ENCODE measurements at regions not wholly inside any gene's neighbourhood (a gene's known extent, or its start where the extent isn't known, plus 50 kb on each side); places are given as distances from the start of the nearest gene placed in this dataset.

GRCh38 chr10:125555743-125556142, 127.2 kb downstream of the TEX36 start:
- ATAC-seq (no peak), DNase-seq (no peak)
- intact Hi-C loops (cut with DNase I, micrococcal nuclease): no loop called here

- DNase-seq (no peak), ATAC-seq (no peak)
- intact Hi-C loops (cut with DNase I, micrococcal nuclease): no loop called here
Observed at GRCh38 chr10:125555267-125555666, 127.7 kb downstream of the TEX36 start.

GRCh38 chr10:125554753-125555152, 128.2 kb downstream of the TEX36 start:
- no peak for ATAC-seq
- intact Hi-C loops (cut with DNase I, micrococcal nuclease): no loop called here
- DNase-seq: no peak

- DNase-seq (no peak), ATAC-seq (no peak)
- intact Hi-C loops (cut with DNase I, micrococcal nuclease): no loop called here
Observed at GRCh38 chr10:125554016-125554703, 128.8 kb downstream of the TEX36 start.

DNA sequence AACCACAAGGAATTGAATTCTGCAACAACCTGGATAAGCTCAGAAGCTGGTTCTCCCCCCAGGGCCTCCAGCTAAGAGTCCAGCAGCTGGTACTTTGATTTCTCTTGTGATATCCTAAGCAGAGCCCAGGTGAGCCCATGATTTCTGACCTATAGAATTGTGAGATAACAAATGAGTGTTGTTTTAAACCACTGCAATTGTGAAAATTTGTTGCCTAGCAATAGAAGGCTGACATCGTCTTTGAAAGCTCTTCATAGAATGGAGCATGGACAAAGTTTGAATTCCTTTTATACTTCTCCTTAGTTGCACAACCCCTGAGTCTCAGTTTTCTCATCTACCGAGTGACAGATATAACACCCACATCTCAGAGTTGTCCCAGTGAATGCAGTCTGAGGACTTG, 129.9 kb downstream of the TEX36 start:
- ATAC-seq (no peak), DNase-seq (no peak)
- intact Hi-C loops (cut with DNase I, micrococcal nuclease): no loop called here

GRCh38 chr10:125551247-125551646, 131.7 kb downstream of the TEX36 start:
- DNase-seq (no peak), ATAC-seq (no peak)
- intact Hi-C loops (cut with DNase I, micrococcal nuclease): no loop called here

GRCh38 chr10:125550362-125550761, 132.6 kb downstream of the TEX36 start:
- intact Hi-C loops (cut with DNase I, micrococcal nuclease): no loop called here
- ATAC-seq (no peak), DNase-seq (no peak)

DNA sequence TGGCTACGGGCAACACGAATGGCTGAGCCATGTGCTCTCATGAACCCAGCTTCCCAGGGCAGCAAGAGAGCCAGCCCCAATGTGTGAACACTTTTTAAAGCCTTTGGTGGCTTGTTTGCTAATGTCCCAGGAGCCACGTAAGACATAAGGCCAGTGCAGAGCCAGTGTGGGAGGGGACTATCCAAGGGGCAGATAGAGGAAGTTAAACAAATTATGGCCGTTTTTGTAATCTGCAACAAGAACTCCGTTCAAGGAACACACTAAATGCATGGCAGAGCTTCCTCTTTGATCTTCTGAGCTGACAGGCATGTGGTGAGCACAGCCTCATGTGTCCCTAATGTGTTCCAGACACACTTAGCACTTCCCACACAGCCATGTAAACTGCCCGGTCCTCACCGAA, 133.3 kb downstream of the TEX36 start:
- intact Hi-C loops (cut with DNase I, micrococcal nuclease): no loop called here
- ATAC-seq: peak; percentile 64

DNA sequence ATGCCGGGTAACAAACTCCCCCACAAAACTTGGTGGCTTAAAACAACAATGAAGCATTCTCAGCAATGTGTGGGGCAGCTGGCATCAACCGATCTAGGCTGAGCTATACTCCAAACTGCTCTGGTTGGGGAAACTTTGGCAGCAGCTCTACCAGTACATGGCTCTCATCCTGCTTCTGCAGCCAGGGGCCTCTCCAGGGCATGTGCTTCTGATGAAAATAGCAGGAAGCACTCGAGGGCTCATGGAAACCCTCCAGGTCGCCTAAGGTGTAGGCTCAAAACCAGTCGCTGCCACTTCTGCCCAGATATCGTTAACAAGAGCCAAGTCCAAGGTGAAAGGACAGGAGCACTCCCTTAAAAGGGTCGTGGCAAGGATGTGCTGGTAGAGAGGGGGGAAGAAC, 134.1 kb downstream of the TEX36 start:
- ATAC-seq (no peak), DNase-seq (no peak)
- intact Hi-C loops (cut with DNase I, micrococcal nuclease): no loop called here

More for the DNA sequence above, 133.3 kb downstream of the TEX36 start:
- DNase-seq: no peak

- no peak for ATAC-seq
- intact Hi-C loops (cut with DNase I, micrococcal nuclease): no loop called here
- no peak for DNase-seq
Observed at GRCh38 chr10:125548356-125548755, 134.6 kb downstream of the TEX36 start.

DNA sequence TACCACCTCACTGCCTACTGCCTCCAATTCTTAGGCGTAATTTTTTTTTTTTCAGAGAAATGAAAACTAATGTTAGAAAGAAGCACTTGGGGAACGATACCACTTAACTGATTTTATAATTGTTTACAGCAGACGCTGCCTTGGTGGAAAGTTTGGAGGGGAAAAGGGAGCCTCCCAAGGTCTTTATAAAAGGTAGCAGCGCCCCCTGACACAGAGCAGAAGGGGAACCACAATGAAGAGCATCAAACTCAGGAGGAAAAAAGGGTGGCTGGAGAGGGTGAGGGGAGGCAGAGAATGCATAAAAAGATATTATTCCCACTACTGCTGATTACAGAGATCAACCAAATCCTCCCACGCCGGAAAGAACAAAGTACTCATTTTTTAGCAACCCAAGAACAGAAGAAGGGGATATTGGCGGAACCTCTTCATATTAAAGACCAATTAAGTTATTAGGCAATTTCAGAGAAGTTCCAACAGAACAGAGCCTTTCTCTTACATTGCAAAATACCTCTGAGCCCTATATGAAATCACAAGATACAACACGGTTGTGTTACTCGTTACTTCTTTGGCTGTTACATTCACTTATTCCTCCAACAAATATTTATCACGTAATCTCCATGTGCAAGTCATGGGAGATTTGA, 135.8 kb downstream of the TEX36 start:
- DNase-seq: no peak
- intact Hi-C loops (cut with DNase I, micrococcal nuclease): no loop called here
- no peak for ATAC-seq

DNA sequence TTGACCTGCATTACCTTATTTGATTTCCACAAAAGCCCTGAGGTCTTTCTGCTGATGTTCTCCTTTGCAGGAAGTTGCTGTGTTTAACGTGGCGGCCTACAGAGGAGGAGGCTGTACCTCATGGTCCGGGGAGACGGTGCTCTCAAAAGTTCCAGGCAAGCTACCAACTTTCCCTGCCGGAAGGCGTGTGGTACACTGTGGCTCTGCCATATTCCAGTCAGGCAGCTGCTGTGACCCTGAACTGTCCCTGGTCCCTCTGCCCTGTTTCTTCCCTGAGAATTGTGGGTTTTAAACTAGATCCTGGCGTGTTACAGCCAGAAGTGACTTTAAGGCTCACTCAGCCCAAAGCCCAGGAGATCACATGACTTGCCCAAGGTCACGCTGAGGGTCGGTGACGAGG, 139.2 kb downstream of the TEX36 start:
- DNase-seq (no peak), ATAC-seq (no peak)
- intact Hi-C loops (cut with DNase I, micrococcal nuclease): no loop called here

GRCh38 chr10:125538947-125539731, 143.8 kb downstream of the TEX36 start:
- ATAC-seq: peak; percentile 98
- DNase-seq: peak; percentile 79 to 89
- intact Hi-C loops (cut with DNase I, micrococcal nuclease): no loop called here

DNA sequence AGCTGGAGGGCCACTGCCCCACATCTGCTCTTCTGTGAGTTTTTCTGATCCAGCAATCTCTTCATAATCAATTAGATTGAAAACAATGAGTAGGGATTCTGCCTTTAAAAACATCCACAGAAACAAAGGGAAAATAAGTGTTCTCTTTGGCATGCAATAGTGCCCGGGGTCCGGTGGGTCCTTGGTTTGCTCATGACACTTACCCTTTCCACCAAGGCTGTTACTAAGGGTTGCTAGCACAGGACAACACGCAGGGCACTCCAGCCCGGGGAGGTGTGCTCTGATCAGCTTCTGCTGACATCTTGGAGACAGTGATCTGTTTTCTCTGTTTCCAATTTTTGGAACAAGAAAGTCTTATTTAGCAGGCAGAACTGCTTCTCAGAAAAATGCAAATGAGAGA, 146.7 kb downstream of the TEX36 start:
- intact Hi-C loops (cut with DNase I, micrococcal nuclease): no loop called here
- DNase-seq (no peak), ATAC-seq (no peak)

GRCh38 chr10:125535559-125535958, 147.4 kb downstream of the TEX36 start:
- ATAC-seq: no peak
- intact Hi-C loops (cut with DNase I, micrococcal nuclease): no loop called here

DNA sequence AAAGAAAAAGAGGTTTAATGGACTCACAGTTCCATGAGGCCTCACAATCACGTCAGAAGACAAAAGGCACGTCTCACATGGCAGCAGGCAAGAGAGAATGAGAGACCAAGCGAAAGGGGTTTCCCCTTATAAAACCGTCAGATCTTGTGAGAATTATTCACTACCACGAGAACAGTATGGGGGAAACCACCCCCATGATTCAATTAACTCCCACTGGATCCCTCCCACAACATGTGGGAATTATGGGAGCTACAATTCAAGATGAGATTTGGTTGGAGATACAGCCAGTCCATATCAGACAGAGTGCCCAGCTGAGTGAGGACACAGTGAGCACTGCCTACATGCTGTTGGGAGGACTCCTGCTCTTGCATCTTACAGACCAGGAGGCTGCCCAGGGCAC, 148.4 kb downstream of the TEX36 start:
- intact Hi-C loops (cut with DNase I, micrococcal nuclease): no loop called here
- ATAC-seq: no peak
- no peak for DNase-seq

More at GRCh38 chr10:125535559-125535958, 147.4 kb downstream of the TEX36 start:
- DNase-seq: no peak

DNA sequence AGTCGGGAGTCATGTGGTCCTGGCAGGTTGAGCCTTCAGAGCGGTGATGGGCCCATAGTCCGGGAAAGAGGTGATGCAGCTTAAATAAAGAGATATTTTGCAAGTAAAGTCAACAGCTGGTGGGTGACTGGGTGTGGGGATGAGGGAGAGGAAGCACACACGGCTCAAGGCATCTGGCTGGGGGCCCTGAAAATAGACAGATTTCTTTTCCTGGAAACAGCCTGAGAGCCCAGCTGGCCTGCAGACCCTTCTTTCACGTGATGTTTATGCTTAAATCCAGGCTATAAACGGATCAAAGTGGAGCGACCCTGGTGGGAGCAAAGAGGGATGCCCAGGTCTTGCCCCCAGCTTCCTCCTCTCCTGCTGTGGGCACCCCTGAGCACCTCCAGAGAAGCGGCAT, 149.1 kb downstream of the TEX36 start:
- ATAC-seq: no peak
- intact Hi-C loops (cut with DNase I, micrococcal nuclease): no loop called here
- DNase-seq: no peak

DNA sequence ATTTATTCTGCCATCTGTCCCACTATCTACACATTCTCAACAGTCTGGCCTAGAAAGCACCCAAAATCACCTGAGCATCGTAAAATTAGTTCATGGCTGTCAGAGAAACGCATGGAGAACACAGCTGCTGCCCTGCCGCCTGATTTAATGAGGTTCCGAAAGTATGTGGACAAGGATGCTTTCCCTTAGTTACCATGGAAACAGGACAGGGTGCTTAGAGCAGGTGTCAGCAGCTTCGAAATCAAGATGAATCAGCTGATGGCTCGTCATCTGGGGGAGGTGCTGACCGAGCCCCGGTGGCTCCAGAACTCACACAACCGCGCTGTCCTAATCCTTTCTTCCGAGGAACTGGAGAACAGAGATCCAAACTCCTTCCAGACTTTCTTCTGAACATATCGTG, 151.5 kb downstream of the TEX36 start:
- intact Hi-C loops (cut with DNase I, micrococcal nuclease): no loop called here
- DNase-seq: no peak

DNA sequence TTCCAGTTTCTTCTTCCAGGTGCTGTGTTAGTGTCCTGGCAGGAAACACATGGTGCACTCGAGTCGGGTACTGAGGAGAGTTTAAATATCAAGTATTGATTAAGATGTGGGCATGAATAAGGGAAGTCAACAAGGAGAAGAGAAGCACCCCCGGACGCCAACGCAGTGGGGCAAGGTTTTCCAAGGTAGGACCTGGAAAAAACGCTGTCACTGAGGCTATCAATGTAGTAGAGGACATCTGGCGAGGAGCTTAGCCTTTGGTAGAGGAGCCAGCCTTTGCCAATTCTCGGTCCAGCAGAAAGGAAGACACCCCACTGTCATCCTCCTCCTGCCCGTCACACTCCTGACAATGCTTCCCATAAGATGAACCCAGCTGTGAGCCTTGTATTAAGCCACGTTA, 159.6 kb downstream of the TEX36 start:
- ATAC-seq (no peak), DNase-seq (no peak)
- intact Hi-C loops (cut with DNase I, micrococcal nuclease): no loop called here

More for the DNA sequence above, 151.5 kb downstream of the TEX36 start:
- no peak for ATAC-seq
